HCT116 (cell line): ENCODE measurements at regions not wholly inside any gene's neighbourhood (a gene's known extent, or its start where the extent isn't known, plus 50 kb on each side); places are given as distances from the start of the nearest gene placed in this dataset.

ENCODE experiments used
- CEBPB ChIP-seq: IDR thresholded peaks from 2 replicates; pipeline ENCODE4 v1.6.1; 2012; ENCODE audit warnings: low read depth
- EZH2 ChIP-seq: fragments of 200-600 bp; sonication (generic); IDR thresholded peaks from 2 replicates; pipeline ENCODE4 v1.6.1; 2017; ENCODE audit warnings: antibody characterized with exemption, mixed run types
- EZH2phosphoT487 ChIP-seq: fragments of 200-600 bp; IDR thresholded peaks from 2 replicates; pipeline ENCODE4 v1.6.1; 2018; ENCODE audit warnings: antibody characterized with exemption, borderline replicate concordance
- JUND ChIP-seq: IDR thresholded peaks from 2 replicates; pipeline ENCODE4 v1.6.1; 2012
- POLR2A ChIP-seq: IDR thresholded peaks from 2 replicates; pipeline ENCODE4 v1.7.0; 2011; ENCODE audit warnings: borderline replicate concordance; ENCODE audit not compliant: insufficient read depth, insufficient read length; ENCODE audit errors: extremely low read depth
- RAD21 ChIP-seq: IDR thresholded peaks from 2 replicates; pipeline ENCODE4 v1.6.1; 2012; ENCODE audit warnings: low read depth, mild to moderate bottlenecking
- SRF ChIP-seq: IDR thresholded peaks from 2 replicates; pipeline ENCODE4 v1.6.1; 2012; ENCODE audit warnings: low read depth
- ZNF274 ChIP-seq: fragments of 200-500 bp; sonication (Bioruptor generic); IDR thresholded peaks from 2 replicates; pipeline ENCODE4 v1.6.1; 2014; ENCODE audit warnings: mild to moderate bottlenecking, low read depth, low read length, inconsistent platforms
- TF ChIP-seq, protein P1 (sequence below), 3 experiments: fragments of 200-600 bp in 1 of 3; sonication (generic) in 1 of 3; IDR thresholded peaks in 2 of 3; conservative IDR thresholded peaks in 1 of 3; 2 replicates each; pipeline ENCODE4 v1.5.1; 2012 to 2017; ENCODE audit warnings: low read depth in 2 of 3, low read length in 2 of 3, antibody characterized with exemption in 1 of 3, borderline replicate concordance in 1 of 3, control low read depth in 1 of 3, mild to moderate bottlenecking in 1 of 3, mixed read lengths in 1 of 3, mixed run types in 1 of 3, moderate library complexity in 1 of 3; ENCODE audit not compliant: insufficient read depth in 1 of 3
- TF ChIP-seq, protein P2 (sequence below): IDR thresholded peaks from 2 replicates; pipeline ENCODE4 v1.6.1; 2012
- TF ChIP-seq, protein P3 (sequence below): IDR thresholded peaks from 2 replicates; pipeline ENCODE4 v1.6.1; 2012
- TF ChIP-seq, protein P4 (sequence below): IDR thresholded peaks from 2 replicates; pipeline ENCODE4 v1.6.1; 2012; ENCODE audit warnings: low read depth

DNA sequence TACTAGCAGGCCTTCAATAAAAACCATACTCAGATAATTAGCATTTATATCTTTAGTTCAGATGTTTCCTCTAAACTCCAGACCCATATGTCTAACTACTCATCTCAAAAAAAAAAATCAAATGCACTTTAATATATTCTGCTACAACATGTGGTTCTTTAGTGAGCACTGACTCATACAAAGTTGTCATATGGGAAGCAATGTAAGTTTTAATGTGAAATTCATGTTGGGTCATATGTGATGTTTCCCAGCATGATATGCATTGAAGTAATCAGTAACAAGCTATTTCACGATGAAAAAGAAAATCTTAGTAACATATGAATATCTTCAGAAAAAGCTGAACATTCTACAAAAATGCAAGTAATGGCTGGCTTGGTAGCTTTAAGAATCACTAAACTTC lies 859.7 kb upstream of the ADGRB3 start:
- TF ChIP-seq, protein P1, sequence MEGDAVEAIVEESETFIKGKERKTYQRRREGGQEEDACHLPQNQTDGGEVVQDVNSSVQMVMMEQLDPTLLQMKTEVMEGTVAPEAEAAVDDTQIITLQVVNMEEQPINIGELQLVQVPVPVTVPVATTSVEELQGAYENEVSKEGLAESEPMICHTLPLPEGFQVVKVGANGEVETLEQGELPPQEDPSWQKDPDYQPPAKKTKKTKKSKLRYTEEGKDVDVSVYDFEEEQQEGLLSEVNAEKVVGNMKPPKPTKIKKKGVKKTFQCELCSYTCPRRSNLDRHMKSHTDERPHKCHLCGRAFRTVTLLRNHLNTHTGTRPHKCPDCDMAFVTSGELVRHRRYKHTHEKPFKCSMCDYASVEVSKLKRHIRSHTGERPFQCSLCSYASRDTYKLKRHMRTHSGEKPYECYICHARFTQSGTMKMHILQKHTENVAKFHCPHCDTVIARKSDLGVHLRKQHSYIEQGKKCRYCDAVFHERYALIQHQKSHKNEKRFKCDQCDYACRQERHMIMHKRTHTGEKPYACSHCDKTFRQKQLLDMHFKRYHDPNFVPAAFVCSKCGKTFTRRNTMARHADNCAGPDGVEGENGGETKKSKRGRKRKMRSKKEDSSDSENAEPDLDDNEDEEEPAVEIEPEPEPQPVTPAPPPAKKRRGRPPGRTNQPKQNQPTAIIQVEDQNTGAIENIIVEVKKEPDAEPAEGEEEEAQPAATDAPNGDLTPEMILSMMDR (IDR thresholded peaks at IDR 0.05 in 2 of 3, conservative IDR thresholded peaks at IDR 0.05 in 1 of 3; ENCODE audit: borderline replicate concordance in 1 of 3, insufficient read depth in 1 of 3, low read depth in 2 of 3, low read length in 2 of 3), result no peak
- TF ChIP-seq POLR2A (no peak), SRF (no peak), JUND (no peak), RAD21 (no peak), EZH2phosphoT487 (no peak), ZNF274 (no peak), EZH2 (no peak), CEBPB (no peak)
- TF ChIP-seq, protein P2, sequence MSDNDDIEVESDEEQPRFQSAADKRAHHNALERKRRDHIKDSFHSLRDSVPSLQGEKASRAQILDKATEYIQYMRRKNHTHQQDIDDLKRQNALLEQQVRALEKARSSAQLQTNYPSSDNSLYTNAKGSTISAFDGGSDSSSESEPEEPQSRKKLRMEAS, result no peak
- TF ChIP-seq, protein P3, sequence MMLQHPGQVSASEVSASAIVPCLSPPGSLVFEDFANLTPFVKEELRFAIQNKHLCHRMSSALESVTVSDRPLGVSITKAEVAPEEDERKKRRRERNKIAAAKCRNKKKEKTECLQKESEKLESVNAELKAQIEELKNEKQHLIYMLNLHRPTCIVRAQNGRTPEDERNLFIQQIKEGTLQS, result no peak
- TF ChIP-seq, protein P4, sequence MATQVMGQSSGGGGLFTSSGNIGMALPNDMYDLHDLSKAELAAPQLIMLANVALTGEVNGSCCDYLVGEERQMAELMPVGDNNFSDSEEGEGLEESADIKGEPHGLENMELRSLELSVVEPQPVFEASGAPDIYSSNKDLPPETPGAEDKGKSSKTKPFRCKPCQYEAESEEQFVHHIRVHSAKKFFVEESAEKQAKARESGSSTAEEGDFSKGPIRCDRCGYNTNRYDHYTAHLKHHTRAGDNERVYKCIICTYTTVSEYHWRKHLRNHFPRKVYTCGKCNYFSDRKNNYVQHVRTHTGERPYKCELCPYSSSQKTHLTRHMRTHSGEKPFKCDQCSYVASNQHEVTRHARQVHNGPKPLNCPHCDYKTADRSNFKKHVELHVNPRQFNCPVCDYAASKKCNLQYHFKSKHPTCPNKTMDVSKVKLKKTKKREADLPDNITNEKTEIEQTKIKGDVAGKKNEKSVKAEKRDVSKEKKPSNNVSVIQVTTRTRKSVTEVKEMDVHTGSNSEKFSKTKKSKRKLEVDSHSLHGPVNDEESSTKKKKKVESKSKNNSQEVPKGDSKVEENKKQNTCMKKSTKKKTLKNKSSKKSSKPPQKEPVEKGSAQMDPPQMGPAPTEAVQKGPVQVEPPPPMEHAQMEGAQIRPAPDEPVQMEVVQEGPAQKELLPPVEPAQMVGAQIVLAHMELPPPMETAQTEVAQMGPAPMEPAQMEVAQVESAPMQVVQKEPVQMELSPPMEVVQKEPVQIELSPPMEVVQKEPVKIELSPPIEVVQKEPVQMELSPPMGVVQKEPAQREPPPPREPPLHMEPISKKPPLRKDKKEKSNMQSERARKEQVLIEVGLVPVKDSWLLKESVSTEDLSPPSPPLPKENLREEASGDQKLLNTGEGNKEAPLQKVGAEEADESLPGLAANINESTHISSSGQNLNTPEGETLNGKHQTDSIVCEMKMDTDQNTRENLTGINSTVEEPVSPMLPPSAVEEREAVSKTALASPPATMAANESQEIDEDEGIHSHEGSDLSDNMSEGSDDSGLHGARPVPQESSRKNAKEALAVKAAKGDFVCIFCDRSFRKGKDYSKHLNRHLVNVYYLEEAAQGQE, result no peak
